ENCODE measurements at regions not wholly inside any gene's neighbourhood (a gene's known extent, or its start where the extent isn't known, plus 50 kb on each side); places are given as distances from the start of the nearest gene placed in this dataset.

DNA sequence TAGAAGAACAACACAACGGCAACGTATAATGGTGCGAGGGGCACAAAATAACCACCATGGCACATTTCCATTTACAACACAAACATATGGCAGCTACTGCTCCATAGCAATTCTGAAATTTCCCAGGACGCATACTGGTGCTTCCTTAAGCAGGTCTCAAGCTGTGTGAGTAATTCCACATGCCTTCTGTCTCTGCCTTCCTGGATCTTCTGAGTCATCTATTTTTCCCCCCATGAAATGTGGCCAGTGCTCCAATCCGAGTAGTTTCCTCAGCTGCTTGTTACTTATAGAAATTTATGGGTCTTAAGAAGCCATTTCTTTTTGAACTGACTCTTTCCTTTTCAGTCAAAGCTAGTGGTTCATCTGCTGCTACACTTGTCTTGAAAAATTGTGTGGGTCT, 256.6 kb upstream of the KLF6 start:
- no peak overlapping the region for H3K4me2 ChIP-seq (ENCODE audit: insufficient read depth, low read length)
- dilution Hi-C loops (cut with MboI; ENCODE audit: extremely low pct_ligation_motif_present, low sequenced_read_pairs), result no loop called here
- CTCF ChIA-PET, result no interaction called here
- no peak for FAIRE-seq
- H3K9ac ChIP-seq (replicated peaks; ENCODE audit: extremely low read depth, insufficient read depth, low read length), result no peak overlapping the region
- DNase-seq (ENCODE audit: low read depth, low spot score), result no peak
- H4K20me1 ChIP-seq (replicated peaks; ENCODE audit: control insufficient read depth, extremely low read depth, insufficient read depth, low read length), result no peaks in the 10 kb centered on the region
- no peaks in the 10 kb centered on the region for H3K9me1 ChIP-seq (replicated peaks; ENCODE audit: control insufficient read depth, extremely low read depth, insufficient read depth, low read length)
- peaks cover 21% of the 10 kb centered on the region for H3K4me1 ChIP-seq (ENCODE audit: control insufficient read depth, extremely low read depth, insufficient read depth, low read length)
- no peaks in the 10 kb centered on the region for H3K36me3 ChIP-seq (ENCODE audit: control insufficient read depth in 2 of 2, extremely low read depth in 1 of 2, insufficient read depth in 2 of 2, low read length in 2 of 2)
- POLR2A ChIA-PET, result no interaction called here
- H3K27me3 ChIP-seq (ENCODE audit: control insufficient read depth in 2 of 2, insufficient read depth in 2 of 2, low read length in 2 of 2), result no peaks in the 10 kb centered on the region
- H3K4me3 ChIP-seq (replicated peaks in 1 of 3; ENCODE audit: insufficient read depth in 1 of 3, low read depth in 1 of 3, low read length in 3 of 3), result no peak overlapping the region
- no peaks in the 10 kb centered on the region for H3K79me2 ChIP-seq (ENCODE audit: control insufficient read depth, insufficient read depth, low read length)
- peaks cover 6% of the 10 kb centered on the region for H3K9me3 ChIP-seq (replicated peaks; ENCODE audit: control insufficient read depth, insufficient read depth, low read length)
- no peak overlapping the region for H3K27ac ChIP-seq (ENCODE audit: insufficient read depth, low read depth, low read length)
- TF ChIP-seq FOS (IDR thresholded peaks at IDR 0.05; ENCODE audit: borderline replicate concordance, insufficient read depth, low read length) (peak; percentile 20), POLR2AphosphoS5 (IDR thresholded peaks at IDR 0.05; ENCODE audit: insufficient read depth, low read depth, low read length) (no peak)
- H2AFZ ChIP-seq (ENCODE audit: low read depth, low read length), result no peak overlapping the region
- intact Hi-C loops (cut with micrococcal nuclease), result loop anchor here (5.0 kb wide), 2 partner anchors 189 to 311 kb away; no protein-coding TSS in a partner anchor
- BruUV-seq (replicated peaks), result no TSS peak

DNA sequence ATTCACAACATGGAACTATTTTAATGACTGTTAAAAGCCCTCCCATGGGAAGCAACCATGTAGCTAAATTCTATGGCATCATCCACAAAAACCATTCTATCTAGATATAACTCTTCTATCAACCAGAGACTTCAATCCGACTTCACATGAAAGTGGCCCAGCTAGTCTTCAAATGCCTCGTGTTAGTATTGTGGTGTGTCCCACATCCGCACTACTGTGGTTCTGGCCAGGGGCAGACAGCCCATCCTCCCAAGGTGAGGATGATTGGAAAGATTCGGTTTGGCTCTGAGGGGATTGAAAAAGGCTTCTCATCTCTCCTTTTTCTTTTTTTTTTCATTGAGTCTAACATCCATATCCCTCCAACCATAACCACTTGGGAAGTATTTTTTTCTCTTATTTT, 253.0 kb upstream of the KLF6 start:
- no peak overlapping the region for H3K4me2 ChIP-seq (ENCODE audit: insufficient read depth, low read length)
- H3K4me1 ChIP-seq (ENCODE audit: control insufficient read depth, extremely low read depth, insufficient read depth, low read length), result peaks cover under 1% of the 10 kb centered on the region
- dilution Hi-C loops (cut with MboI; ENCODE audit: extremely low pct_ligation_motif_present, low sequenced_read_pairs), result no loop called here
- no peaks in the 10 kb centered on the region for H3K79me2 ChIP-seq (ENCODE audit: control insufficient read depth, insufficient read depth, low read length)
- BruUV-seq (replicated peaks), result no TSS peak
- TF ChIP-seq, protein P1, sequence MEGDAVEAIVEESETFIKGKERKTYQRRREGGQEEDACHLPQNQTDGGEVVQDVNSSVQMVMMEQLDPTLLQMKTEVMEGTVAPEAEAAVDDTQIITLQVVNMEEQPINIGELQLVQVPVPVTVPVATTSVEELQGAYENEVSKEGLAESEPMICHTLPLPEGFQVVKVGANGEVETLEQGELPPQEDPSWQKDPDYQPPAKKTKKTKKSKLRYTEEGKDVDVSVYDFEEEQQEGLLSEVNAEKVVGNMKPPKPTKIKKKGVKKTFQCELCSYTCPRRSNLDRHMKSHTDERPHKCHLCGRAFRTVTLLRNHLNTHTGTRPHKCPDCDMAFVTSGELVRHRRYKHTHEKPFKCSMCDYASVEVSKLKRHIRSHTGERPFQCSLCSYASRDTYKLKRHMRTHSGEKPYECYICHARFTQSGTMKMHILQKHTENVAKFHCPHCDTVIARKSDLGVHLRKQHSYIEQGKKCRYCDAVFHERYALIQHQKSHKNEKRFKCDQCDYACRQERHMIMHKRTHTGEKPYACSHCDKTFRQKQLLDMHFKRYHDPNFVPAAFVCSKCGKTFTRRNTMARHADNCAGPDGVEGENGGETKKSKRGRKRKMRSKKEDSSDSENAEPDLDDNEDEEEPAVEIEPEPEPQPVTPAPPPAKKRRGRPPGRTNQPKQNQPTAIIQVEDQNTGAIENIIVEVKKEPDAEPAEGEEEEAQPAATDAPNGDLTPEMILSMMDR (IDR thresholded peaks at IDR 0.05; ENCODE audit: extremely low read depth in 1 of 2, insufficient read depth in 1 of 2, low read depth in 1 of 2, low read length in 2 of 2), result no peak
- intact Hi-C loops (cut with micrococcal nuclease), result no loop called here
- ChIA-PET POLR2A (no interaction called here), CTCF (no interaction called here)
- DNase-seq (ENCODE audit: low read depth, low spot score) (no peak), FAIRE-seq (no peak)
- no peak overlapping the region for H3K9ac ChIP-seq (replicated peaks; ENCODE audit: extremely low read depth, insufficient read depth, low read length)
- peaks cover 6% of the 10 kb centered on the region for H3K9me3 ChIP-seq (replicated peaks; ENCODE audit: control insufficient read depth, insufficient read depth, low read length)
- H3K36me3 ChIP-seq (ENCODE audit: control insufficient read depth in 2 of 2, extremely low read depth in 1 of 2, insufficient read depth in 2 of 2, low read length in 2 of 2), result no peaks in the 10 kb centered on the region
- H4K20me1 ChIP-seq (replicated peaks; ENCODE audit: control insufficient read depth, extremely low read depth, insufficient read depth, low read length), result no peaks in the 10 kb centered on the region
- H3K4me3 ChIP-seq (replicated peaks in 1 of 3; ENCODE audit: insufficient read depth in 1 of 3, low read depth in 1 of 3, low read length in 3 of 3), result no peak overlapping the region
- no peak overlapping the region for H2AFZ ChIP-seq (ENCODE audit: low read depth, low read length)
- H3K9me1 ChIP-seq (replicated peaks; ENCODE audit: control insufficient read depth, extremely low read depth, insufficient read depth, low read length), result no peaks in the 10 kb centered on the region
- H3K27me3 ChIP-seq (ENCODE audit: control insufficient read depth in 2 of 2, insufficient read depth in 2 of 2, low read length in 2 of 2), result no peaks in the 10 kb centered on the region
- no peak overlapping the region for H3K27ac ChIP-seq (ENCODE audit: insufficient read depth, low read depth, low read length)
